ENCODE measurements at regions not wholly inside any gene's neighbourhood (a gene's known extent, or its start where the extent isn't known, plus 50 kb on each side); places are given as distances from the start of the nearest gene placed in this dataset.

DNA sequence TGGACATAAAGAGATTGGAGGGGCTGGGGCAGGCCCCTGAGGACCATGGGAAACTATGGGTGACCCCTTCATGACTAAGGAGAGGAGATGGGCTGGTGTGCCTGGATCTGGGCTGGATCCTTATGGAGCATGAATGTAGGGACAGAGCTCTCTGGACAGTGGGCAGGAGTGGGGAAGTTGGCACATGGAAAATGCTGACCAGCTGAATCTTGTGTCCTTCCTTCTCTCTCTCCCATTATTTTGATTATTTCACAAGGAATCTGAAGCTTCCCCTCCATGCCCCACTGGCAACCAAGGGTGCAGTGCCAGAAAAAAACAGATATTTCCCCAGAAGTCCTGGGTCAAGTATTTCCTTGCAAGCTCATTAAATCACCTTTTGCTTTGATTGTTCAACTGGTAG is 175.2 kb downstream of the DHX35 start:
- TF ChIP-seq, protein P1, sequence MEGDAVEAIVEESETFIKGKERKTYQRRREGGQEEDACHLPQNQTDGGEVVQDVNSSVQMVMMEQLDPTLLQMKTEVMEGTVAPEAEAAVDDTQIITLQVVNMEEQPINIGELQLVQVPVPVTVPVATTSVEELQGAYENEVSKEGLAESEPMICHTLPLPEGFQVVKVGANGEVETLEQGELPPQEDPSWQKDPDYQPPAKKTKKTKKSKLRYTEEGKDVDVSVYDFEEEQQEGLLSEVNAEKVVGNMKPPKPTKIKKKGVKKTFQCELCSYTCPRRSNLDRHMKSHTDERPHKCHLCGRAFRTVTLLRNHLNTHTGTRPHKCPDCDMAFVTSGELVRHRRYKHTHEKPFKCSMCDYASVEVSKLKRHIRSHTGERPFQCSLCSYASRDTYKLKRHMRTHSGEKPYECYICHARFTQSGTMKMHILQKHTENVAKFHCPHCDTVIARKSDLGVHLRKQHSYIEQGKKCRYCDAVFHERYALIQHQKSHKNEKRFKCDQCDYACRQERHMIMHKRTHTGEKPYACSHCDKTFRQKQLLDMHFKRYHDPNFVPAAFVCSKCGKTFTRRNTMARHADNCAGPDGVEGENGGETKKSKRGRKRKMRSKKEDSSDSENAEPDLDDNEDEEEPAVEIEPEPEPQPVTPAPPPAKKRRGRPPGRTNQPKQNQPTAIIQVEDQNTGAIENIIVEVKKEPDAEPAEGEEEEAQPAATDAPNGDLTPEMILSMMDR (IDR thresholded peaks at IDR 0.05) = no peak
- no peak for TF ChIP-seq POLR2A (IDR thresholded peaks at IDR 0.05)
- no peak for TF ChIP-seq EP300 (IDR thresholded peaks at IDR 0.05)
- TF ChIP-seq POLR2AphosphoS5 (IDR thresholded peaks at IDR 0.05) = no peak

All from stomach (tissue), 4 donors.